Fibroblast of skin of right quadriceps (primary cell): ENCODE measurements at regions not wholly inside any gene's neighbourhood (a gene's known extent, or its start where the extent isn't known, plus 50 kb on each side); places are given as distances from the start of the nearest gene placed in this dataset.
"Not testable (repeated sequence)": the region's sequence is repeated elsewhere in the genome, so short reads cannot be mapped to it uniquely, and the experiment has no call there.

ENCODE experiments used
- DNase-seq: peaks from one replicate; pipeline ENCODE4 v3.0.0-alpha.2; 2013

DNA sequence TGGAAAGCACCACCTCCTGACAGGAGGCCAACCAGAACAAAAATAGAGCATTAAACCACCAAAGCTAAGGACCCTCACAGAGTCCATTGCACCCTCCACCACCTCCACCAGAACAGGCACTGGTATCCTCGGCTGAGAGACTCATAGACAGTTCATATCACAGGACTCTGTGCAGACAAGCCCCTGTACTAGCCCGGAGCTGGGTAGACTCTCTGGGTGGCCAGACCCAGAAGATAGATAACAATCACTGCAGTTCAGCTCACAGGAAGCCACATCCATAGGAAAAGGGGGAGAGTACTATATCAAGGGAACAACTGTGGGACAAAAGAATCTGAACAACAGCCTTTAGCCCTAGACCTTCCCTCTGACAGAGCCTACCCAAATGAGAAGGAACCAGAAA, 67.4 kb upstream of the SSTR4 start:
- DNase-seq = not testable (repeated sequence)

DNA sequence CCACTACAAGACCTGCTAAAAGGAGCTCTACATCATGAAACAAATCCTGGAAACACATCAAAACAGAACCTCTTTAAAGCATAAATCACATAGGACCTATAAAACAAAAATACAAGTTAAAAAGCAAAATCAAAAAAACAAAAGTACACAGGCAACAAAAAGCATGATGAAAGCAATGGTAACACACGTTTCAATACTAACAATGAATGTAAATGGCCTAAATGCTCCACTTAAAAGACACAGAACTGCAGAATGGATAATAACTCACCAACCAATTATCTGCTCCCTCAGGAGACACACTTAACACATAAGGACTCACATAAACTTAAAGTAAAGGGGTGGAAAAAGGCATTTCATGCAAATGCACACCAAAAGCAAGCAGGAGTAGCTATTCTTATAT, 66.1 kb upstream of the SSTR4 start:
- DNase-seq = not testable (repeated sequence)

GRCh38 chr20:22971077-22971476, 64.0 kb upstream of the SSTR4 start:
- DNase-seq = not testable (repeated sequence)

DNA sequence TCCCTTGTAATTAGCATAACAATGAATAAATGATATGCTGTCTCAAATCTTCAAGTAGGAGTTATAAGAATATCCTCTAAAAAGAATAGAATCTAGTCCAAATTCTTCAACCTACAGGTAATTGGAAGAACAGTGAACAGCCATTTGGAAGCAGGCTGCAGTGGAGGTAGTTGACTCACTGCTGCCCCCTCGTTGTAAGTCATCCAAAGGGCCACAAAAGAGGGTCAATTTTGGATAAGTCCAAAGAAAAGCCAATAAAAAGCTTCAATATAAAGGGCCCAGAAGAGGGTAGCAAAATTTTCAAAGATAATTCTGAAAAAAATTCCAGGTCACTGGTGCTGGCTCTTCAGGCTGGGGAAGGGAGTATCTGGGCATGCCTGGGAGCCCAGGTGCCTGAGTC, 60.8 kb upstream of the SSTR4 start:
- no peak for DNase-seq

- DNase-seq = no peak
These were observed 57.9 kb upstream of the SSTR4 start for GRCh38 chr20:22977047-22977785.

DNA sequence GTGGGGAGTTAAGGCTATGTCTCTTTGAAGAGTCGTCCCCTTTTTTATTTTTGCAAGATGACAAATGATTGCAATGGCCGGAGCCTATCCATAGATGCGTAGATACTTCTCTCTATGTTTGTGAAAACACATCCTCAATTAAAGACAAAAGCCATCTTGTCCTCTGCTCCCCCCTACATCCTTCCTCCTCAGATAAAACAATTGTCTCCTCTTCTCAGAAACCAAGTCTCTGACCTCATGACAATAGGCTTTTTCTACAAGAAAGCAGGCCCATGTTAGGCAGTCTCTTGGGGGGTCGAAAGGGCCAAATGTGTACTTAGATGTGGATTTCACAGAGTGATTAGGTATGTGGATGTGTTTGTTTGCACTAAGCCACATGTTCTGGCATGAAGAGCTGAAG, 51.1 kb upstream of the SSTR4 start:
- no peak for DNase-seq

- DNase-seq = peak; percentile 7
These were observed 50.5 kb upstream of the SSTR4 start for GRCh38 chr20:22984606-22985005.

DNA sequence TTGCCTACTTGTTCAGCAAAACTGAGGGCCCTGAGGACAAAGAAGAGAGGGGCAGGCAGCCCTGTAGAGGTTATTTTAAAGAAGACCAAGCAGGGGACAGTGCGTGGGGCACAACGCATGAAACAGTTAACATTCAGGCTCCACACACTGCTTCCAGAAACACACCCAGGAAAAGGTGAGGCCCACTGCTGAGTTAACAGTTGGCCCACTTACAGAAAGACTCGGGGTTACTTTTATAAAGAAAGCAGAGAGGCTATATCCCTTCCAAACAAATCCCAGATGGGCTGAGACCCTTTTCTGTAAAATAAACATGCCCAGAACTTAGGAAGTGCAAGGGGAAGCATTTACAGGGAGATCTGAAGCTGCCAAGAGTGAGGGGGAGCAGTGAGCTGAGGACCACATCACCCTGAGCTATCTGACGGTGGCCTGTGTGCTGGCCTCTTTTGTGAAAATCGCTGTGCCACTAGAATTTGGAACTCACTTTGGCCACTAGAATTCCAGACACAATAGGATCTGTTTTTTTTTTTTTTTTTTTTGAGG, 49.8 kb upstream of the SSTR4 start:
- no peak for DNase-seq
